ENCODE measurements at regions not wholly inside any gene's neighbourhood (a gene's known extent, or its start where the extent isn't known, plus 50 kb on each side); places are given as distances from the start of the nearest gene placed in this dataset.

DNA sequence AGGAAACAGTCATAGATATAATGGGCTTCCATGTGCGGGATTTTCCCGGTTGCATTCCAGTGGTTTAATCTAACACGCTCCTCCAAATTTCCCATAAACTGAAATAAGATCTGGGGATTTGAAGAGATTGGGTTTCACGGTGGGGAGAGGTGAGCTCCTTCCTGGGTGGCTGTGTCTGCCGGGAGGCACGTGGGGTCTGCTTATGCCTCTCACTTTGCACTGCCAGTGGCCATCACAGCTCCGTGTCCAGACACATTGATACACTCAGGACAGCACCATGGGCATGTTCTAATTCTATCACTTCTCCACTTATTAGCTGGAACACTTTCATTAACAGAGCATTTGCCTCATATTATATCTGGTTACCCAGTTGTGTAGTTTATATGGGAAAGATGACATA lies 73.4 kb downstream of the SOX1 start:
- no peak for DNase-seq
- Mint-ChIP-seq H3K27me3 (ENCODE audit: low read depth) (peaks cover 8% of the 10 kb centered on the region), H3K4me1 (ENCODE audit: low read depth) (no peaks in the 10 kb centered on the region), H3K4me3 (no peak overlapping the region), H3K27ac (no peak overlapping the region), H3K9me3 (no peaks in the 10 kb centered on the region), H3K36me3 (ENCODE audit: low read depth) (no peaks in the 10 kb centered on the region)
- CTCF ChIA-PET, result no interaction called here
- intact Hi-C loops (cut with micrococcal nuclease), result no loop called here

DNA sequence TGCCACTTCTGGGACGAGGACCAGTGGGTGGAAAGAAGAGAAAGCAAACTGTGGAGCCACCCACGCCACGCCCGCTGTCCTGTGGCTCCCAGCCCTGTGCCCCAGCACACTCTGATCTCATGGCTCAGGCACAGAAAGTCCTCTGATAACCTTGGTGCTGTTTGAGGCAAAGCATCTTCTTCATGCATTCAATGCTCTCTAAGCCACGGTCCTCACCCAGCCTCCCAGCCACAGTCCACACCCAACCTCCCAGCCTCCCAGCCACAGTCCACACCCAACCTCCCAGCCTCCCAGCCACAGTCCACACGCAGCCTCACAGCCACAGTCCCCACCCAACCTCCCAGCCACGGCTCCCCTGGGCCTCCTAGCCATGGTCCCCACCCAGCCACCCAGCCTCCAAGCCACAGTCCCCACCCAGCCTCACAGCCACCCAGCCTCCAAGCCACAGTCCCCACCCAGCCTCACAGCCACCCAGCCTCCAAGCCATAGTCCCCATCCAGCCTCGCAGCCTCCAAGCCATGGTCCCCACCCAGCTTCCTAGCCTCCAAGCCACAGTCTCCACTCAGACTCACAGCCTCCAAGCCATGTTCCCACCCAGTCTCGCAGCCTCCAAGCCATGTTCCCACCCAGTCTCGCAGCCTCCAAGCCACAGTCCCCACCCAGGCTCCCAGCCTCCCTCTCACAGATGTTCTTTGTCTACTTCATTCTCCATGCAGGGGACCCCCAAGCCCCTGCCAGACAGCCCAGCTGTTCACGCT lies 74.9 kb downstream of the SOX1 start:
- H3K4me1 Mint-ChIP-seq (ENCODE audit: low read depth), result no peaks in the 10 kb centered on the region
- CTCF ChIA-PET, result no interaction called here
- peaks cover 3% of the 10 kb centered on the region for H3K27me3 Mint-ChIP-seq (ENCODE audit: low read depth)
- no peak overlapping the region for H3K4me3 Mint-ChIP-seq
- H3K9me3 Mint-ChIP-seq, result no peaks in the 10 kb centered on the region
- DNase-seq, result no peak
- no peaks in the 10 kb centered on the region for H3K36me3 Mint-ChIP-seq (ENCODE audit: low read depth)
- no peak overlapping the region for H3K27ac Mint-ChIP-seq
- intact Hi-C loops (cut with micrococcal nuclease), result no loop called here

DNA sequence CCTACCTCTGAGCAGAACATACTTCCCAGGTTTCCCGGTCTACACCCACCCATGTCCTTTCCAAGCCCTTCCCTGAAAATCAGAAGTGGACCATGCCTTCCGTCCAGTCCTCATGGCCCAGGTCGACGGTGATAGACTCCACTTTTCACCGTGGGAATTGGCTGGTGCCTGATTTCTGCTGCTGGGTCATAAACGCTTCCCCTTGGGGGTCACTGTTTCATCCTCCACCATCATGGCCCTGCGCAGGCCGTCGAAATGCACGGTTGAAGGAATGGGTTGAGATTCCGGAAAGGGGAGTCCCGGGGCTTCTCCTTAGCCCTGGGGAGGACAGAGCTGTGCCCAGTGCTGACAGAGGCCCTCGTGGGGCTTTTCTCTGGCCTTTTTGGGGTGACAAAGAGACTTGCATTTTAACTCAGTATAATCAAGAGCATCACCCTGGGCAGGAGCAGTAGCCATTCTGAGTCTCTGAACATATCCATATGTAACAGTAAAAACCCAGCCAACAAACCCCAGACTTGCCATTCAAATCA lies 75.5 kb downstream of the SOX1 start:
- CTCF ChIA-PET, result no interaction called here
- no peak for DNase-seq
- Mint-ChIP-seq H3K4me1 (ENCODE audit: low read depth) (no peaks in the 10 kb centered on the region), H3K27me3 (ENCODE audit: low read depth) (no peaks in the 10 kb centered on the region), H3K4me3 (no peak overlapping the region), H3K9me3 (peaks cover under 1% of the 10 kb centered on the region), H3K36me3 (ENCODE audit: low read depth) (no peaks in the 10 kb centered on the region), H3K27ac (no peak overlapping the region)
- intact Hi-C loops (cut with micrococcal nuclease), result no loop called here

DNA sequence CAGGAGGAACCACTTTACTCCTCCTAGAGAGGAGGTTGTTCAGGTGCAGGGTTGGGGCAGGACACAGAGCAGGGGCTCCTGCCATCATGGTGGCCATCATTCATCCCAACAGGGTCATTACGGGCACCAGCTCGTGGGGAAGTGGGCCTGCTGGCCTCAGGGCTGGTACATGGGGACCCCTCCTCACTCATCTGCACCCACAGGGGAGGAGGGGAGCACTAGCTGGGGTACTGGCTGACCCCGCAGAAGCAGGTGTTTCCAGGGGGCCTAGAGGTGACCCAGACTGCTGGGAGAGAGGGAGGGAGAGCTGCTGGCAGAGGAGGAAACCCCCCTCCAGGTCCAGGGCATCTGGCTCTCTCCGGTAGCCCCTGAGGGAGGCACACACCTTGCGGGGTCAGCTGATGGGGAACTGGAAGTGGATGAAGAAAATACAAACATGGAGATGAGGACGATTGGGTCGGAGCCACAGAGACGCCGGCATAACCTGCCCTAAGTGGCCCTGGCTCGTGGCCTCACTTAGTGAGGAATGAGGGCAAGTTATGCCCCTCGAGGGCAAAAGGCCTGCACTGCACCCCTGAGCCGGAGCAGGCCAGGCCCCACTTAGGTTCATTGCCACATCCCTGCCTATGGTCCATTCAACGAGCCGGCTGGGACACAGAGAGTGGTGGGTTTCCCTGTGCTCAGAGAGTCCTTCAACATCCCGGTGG lies 76.2 kb downstream of the SOX1 start:
- intact Hi-C loops (cut with micrococcal nuclease), result no loop called here
- DNase-seq, result no peak
- CTCF ChIA-PET, result no interaction called here
- no peaks in the 10 kb centered on the region for H3K36me3 Mint-ChIP-seq (ENCODE audit: low read depth)
- H3K4me1 Mint-ChIP-seq (ENCODE audit: low read depth), result no peaks in the 10 kb centered on the region
- H3K9me3 Mint-ChIP-seq, result peaks cover 1% of the 10 kb centered on the region
- no peaks in the 10 kb centered on the region for H3K27me3 Mint-ChIP-seq (ENCODE audit: low read depth)
- no peak overlapping the region for H3K27ac Mint-ChIP-seq
- no peak overlapping the region for H3K4me3 Mint-ChIP-seq

DNA sequence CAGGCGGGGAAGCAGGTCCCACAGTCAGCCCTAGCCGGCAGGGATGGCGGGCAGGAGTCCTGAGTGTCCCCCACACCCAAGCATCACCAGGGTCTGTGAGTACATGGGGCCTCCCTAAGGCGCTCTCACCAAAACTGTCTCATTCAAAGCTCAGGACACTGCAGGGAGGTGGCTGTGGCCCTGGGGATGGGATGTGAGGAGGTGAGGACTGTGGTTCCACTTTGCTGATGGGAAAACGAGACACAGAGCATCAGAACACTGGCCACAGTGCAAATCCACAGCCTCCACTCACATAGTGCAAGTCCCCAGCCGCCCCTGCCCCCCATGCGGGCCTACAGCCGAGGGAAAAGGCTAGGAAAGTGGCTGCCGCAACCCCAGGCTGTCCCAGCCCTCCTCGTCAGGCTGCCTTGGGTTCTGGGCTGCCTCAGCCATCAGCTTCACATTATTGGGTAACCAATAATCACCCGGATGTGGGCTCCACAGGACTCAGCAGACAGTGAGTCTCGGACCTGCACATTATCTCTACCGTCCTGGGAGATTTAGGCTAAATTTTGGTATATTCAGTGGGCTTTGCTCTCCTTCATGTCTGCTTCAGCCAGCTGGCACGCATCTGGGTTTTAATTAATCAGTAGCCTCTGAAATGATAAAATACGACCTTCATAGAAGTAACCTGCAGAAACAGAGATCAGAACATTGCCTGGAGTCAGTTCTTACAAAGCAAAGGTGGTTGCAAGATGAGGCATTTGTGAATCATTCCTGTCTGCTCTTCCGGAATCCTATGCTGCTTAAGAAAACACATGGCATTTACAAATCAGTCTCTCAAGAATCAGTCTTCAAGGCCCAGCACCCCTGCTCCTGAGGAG lies 77.0 kb downstream of the SOX1 start:
- no peaks in the 10 kb centered on the region for H3K27me3 Mint-ChIP-seq (ENCODE audit: low read depth)
- H3K27ac Mint-ChIP-seq, result no peak overlapping the region
- no peaks in the 10 kb centered on the region for H3K4me1 Mint-ChIP-seq (ENCODE audit: low read depth)
- no peak for DNase-seq
- peaks cover 1% of the 10 kb centered on the region for H3K9me3 Mint-ChIP-seq
- no peaks in the 10 kb centered on the region for H3K36me3 Mint-ChIP-seq (ENCODE audit: low read depth)
- intact Hi-C loops (cut with micrococcal nuclease), result no loop called here
- CTCF ChIA-PET, result no interaction called here
- H3K4me3 Mint-ChIP-seq, result no peak overlapping the region

DNA sequence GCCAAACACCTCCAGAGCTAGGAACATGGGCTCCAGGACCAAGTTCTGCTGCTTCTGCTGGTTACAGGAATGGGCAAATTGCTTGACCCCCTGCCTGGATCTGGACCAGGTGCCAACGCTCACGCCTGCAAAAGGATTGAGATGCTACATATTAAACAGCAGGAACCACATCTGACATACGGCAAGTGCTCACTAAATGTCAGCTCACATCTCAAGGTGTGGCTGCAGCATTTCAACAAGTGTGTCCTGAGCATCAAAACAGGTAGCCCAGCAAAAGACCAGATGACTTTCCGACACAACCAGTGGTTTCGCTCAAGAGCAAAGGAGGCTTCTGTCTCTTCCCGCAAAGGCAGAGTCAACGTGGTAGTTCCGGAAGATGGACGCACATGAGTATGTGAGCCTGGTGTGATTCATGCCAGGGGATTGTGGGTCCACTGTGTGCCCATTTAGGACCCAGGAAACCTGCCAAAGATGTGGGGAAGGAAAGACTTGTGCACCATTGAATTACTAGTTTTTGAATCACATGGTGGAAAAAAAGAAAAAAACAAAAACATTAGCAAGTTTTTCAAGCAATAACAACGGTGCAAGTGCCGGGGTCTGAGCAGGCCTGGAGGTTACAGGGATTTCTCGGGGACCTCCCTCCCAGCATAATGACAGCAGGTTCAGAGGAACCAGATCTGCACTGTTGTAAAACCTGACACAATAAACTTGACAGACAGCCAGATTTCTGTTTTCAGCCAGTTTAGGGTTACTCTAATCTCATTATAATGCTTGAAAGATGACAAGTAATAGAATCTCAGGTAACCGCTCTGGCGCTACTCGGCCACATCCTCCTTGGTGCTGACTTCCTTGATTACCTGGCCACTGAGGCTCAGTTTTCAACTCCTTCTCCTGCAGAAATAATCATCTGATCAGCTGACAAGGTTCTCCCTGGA lies 77.9 kb downstream of the SOX1 start:
- intact Hi-C loops (cut with micrococcal nuclease), result no loop called here
- Mint-ChIP-seq H3K4me3 (no peak overlapping the region), H3K4me1 (ENCODE audit: low read depth) (no peaks in the 10 kb centered on the region), H3K27me3 (ENCODE audit: low read depth) (no peaks in the 10 kb centered on the region), H3K9me3 (peaks cover 1% of the 10 kb centered on the region), H3K36me3 (ENCODE audit: low read depth) (no peaks in the 10 kb centered on the region), H3K27ac (peak overlapping the region; percentile 53)
- no peak for DNase-seq
- CTCF ChIA-PET, result no interaction called here

DNA sequence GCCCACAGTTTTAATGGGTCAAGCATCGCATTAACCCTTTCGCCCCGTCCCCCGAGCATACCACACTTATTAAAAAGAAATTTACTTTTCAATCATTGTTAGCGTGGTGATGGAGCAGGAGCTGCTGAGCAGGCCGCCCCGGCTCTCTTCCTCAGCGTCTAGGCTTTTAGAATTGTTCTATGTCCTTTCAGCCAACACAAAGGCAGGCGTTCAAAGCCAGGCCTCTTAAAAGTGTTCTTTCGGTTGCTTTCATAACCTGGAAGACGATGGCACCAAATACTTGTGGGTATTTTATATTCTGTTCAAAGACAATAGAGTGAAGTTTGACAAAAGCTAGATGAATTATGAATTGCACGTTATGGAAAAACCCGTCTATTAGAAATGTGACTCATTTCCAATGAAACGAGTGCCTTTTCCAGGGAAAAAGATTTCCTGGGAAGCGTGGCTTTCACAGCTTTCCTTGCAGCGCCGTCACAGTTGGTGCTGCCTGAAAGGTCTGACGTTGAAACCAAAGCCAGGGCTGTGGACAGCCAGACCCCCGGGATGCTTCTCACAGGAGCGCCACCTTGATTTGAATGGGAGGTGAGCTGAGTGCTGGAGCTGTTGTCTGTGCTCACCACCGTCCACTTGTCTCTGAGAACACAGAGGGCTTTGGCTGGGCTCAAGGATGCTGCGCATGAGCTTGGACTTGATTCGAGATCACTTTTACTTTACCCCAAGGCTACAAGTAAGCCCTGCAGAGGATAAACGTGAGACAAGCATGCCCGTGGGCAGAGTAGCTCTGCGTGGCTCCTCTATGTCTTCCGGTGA lies 78.8 kb downstream of the SOX1 start:
- intact Hi-C loops (cut with micrococcal nuclease), result no loop called here
- CTCF ChIA-PET, result no interaction called here
- Mint-ChIP-seq H3K4me1 (ENCODE audit: low read depth) (no peaks in the 10 kb centered on the region), H3K9me3 (peaks cover 1% of the 10 kb centered on the region), H3K27ac (peak overlapping the region; percentile 53), H3K4me3 (no peak overlapping the region), H3K36me3 (ENCODE audit: low read depth) (no peaks in the 10 kb centered on the region), H3K27me3 (ENCODE audit: low read depth) (no peaks in the 10 kb centered on the region)
- no peak for DNase-seq

DNA sequence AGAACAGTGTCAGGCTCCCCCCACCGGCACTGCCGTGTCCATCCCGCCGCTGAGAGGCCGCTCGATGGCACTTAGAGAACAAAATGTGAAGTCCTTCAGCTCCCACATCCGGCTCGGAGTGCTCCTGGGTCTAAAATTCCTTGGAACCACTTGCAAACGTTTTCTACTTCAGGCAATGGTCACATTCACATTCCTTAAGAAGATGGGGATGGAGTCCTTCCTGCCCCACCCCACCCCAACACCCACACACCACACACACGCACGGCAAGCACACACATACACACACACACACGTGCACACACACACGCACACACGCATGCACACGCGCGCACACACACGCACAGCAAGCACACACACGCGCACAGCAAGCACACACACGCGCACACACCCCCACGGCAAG lies 83.4 kb downstream of the SOX1 start:
- H3K9me3 Mint-ChIP-seq, result peaks cover 1% of the 10 kb centered on the region
- H3K4me1 Mint-ChIP-seq (ENCODE audit: low read depth), result no peaks in the 10 kb centered on the region
- H3K27ac Mint-ChIP-seq, result no peak overlapping the region
- CTCF ChIA-PET, result no interaction called here
- DNase-seq, result no peak
- no peak overlapping the region for H3K4me3 Mint-ChIP-seq
- intact Hi-C loops (cut with micrococcal nuclease), result no loop called here
- peaks cover 5% of the 10 kb centered on the region for H3K27me3 Mint-ChIP-seq (ENCODE audit: low read depth)
- no peaks in the 10 kb centered on the region for H3K36me3 Mint-ChIP-seq (ENCODE audit: low read depth)

DNA sequence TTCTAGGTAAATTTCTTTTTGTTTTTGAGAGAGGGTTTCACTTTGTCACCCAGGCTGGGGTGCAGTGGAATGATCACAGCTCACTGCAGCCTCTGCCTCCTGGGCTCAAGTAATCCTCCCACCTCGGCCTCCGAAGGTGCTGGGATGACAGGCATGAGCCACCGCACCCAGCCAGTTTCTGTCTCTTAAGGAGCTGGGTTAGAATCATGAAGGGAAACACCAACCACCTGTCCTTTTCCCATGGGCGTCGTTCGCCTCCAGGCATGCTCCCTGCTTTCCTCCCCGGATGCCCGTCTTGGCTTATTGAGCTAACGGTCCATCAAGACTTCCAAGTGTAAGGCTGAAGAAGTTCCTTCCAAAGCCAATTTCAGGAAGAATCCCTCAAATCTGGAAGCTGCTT lies 85.9 kb downstream of the SOX1 start:
- CTCF ChIA-PET, result no interaction called here
- Mint-ChIP-seq H3K4me3 (no peak overlapping the region), H3K36me3 (ENCODE audit: low read depth) (peaks cover 1% of the 10 kb centered on the region), H3K4me1 (ENCODE audit: low read depth) (no peaks in the 10 kb centered on the region), H3K27ac (no peak overlapping the region), H3K27me3 (ENCODE audit: low read depth) (peaks cover 5% of the 10 kb centered on the region), H3K9me3 (peaks cover 2% of the 10 kb centered on the region)
- intact Hi-C loops (cut with micrococcal nuclease), result no loop called here
- no peak for DNase-seq

DNA sequence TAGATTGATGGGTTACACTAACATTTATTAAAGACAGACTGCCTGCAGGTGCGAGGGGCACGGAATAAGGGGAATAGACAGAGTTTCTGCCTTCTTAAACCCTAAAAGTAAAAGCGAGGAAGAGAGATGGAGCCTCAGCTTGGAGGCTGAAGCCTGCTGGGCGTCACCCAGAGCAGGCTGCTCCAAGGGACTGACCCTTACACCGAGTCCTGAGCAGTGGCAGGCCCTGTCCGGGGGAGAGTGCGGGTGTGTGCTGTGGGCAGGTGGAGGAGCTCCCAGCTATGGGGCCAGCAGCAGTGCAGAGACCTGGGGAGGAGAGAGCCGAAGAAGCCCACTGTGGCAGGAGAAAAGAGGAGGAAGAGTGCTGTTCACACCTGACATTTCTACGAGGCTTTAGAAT lies 86.4 kb downstream of the SOX1 start:
- peaks cover 5% of the 10 kb centered on the region for H3K27me3 Mint-ChIP-seq (ENCODE audit: low read depth)
- H3K36me3 Mint-ChIP-seq (ENCODE audit: low read depth), result peaks cover 1% of the 10 kb centered on the region
- no peaks in the 10 kb centered on the region for H3K4me1 Mint-ChIP-seq (ENCODE audit: low read depth)
- no peak for DNase-seq
- intact Hi-C loops (cut with micrococcal nuclease), result no loop called here
- CTCF ChIA-PET, result no interaction called here
- no peak overlapping the region for H3K4me3 Mint-ChIP-seq
- H3K27ac Mint-ChIP-seq, result no peak overlapping the region
- H3K9me3 Mint-ChIP-seq, result peaks cover 3% of the 10 kb centered on the region

DNA sequence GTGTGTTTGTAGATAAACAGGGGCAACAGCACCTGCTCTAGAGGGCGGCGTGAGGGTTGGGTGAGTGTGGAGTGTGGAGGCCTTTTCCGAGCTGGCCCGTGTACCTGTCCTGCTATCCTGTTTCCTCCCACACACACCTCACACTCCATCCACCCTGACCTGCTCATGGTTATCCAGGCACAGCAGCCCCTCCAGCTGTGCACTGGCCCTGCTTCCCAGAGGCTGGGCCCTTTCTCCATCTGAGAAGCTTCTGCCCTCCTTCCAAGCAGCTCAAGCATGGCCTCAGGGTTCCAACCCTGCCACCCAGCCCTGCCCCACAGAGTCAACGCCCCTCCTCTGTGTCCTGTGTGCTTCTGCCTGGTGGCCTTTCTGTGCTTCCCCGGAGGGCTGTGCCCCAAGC lies 86.9 kb downstream of the SOX1 start:
- H3K4me3 Mint-ChIP-seq, result no peak overlapping the region
- intact Hi-C loops (cut with micrococcal nuclease), result no loop called here
- H3K27ac Mint-ChIP-seq, result no peak overlapping the region
- H3K9me3 Mint-ChIP-seq, result peaks cover 3% of the 10 kb centered on the region
- H3K4me1 Mint-ChIP-seq (ENCODE audit: low read depth), result no peaks in the 10 kb centered on the region
- DNase-seq, result no peak
- CTCF ChIA-PET, result no interaction called here
- peaks cover 8% of the 10 kb centered on the region for H3K27me3 Mint-ChIP-seq (ENCODE audit: low read depth)
- H3K36me3 Mint-ChIP-seq (ENCODE audit: low read depth), result peaks cover 1% of the 10 kb centered on the region
